SHP77 (cell line): ENCODE measurements at regions not wholly inside any gene's neighbourhood (a gene's known extent, or its start where the extent isn't known, plus 50 kb on each side); places are given as distances from the start of the nearest gene placed in this dataset.

Experiments used
- DNase-seq, 2 experiments: peaks; one replicate each; lab custom pipeline; 2025; lab: John Stamatoyannopoulos, UW

- no peak for DNase-seq
Measured at GRCh38 chr1:58430421-58431275, 115.9 kb downstream of the OMA1 start.

GRCh38 chr1:58426918-58427317 is 119.6 kb downstream of the OMA1 start:
- no peak for DNase-seq

GRCh38 chr1:58422436-58422835 is 124.1 kb downstream of the OMA1 start:
- DNase-seq, result no peak

GRCh38 chr1:58418283-58419228 is 128.0 kb downstream of the OMA1 start:
- DNase-seq, result no peak

GRCh38 chr1:58412071-58412580 is 134.4 kb downstream of the OMA1 start:
- DNase-seq, result no peak

GRCh38 chr1:58409890-58410289 is 136.6 kb downstream of the OMA1 start:
- no peak for DNase-seq

DNA sequence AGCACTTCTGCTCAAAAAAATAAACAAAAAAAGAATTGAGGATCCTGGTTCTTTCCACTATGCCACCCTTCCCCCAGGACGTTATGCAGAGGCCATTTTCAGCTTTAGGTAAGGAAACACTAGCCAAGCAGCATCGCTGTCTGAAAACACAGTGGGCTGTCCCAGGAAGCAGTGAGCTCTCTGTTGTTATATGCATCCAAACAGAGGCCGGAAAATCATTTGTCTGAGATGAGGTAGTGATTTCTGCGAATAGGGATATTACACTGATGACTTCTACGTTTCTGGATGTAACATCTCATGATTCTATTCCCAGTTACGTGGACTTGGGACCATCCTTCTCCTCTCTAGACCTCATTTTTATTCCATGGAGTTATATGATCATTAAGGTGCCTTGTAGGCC is 137.2 kb downstream of the OMA1 start:
- DNase-seq, result no peak

DNA sequence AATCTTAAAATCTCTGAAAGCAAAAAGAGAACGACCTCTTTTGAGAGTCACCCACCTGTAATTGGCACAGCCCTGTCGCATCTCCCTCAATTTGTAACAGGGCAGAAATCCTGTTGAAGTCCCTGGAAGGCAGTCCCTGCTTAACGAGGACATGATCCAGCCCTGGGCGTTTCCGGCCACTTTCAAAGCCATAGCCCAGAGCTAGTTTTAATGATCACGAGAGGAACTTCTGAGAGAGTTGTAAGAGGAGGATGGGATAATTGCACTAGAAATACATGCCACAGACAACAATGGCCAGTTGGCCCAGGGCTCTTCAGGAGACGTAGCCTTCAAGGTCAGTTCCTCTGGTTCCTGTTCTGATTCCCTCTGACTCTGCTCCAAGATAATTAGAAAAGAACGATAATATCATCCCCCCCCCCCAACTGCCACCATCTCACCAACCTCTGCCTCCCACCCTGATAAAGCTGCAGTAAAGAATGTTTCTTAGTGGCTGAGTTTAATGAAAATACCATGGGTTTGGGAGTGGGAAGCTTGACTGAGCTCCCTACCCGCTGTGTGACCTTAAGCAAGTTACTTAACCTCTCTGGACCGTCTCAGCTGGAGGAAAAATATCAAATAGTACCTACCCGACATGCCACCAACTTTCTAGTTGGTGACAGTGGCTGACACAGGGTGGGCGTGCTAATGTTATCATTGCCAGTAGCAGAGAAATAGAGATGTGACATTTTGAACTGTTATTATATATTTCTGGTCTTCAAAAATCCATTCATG is 140.0 kb downstream of the OMA1 start:
- no peak for DNase-seq

DNA sequence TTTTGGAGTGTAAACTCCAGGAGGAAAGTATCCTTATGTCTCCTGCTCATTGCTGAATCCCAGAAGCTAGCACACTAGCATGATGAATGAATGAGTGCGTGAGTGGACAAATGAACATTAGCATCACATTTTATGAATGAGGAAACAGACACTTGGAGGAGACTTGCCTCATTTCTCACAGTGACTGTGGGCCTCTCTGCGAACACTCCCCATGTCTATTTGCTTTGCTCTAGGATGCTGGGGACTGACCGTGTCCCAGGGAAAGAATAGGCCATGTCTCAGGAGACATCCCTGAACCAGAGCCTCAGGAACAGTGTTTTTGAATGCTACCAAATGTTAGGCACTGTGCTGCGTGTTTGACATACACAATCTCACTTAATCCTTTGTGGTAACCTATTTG is 140.9 kb downstream of the OMA1 start:
- no peak for DNase-seq

DNA sequence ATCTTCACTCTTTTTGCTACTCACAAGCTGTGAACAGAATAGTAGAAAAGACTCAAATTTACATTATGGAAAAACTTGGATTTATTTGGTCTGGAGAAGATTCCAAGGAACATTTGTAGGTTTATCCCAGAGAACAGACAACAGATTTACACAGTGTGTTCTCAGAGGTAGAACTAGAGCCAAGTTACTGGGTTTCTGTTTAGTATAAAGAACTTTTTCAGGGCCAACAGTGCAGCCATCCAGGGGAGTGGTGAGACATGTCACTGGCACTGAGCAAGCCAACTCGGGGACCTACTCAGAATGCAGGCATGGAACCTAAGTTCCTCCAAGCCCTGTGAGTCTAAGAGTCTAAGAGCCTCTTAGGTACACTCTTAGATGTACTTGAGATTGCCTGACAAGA is 142.6 kb downstream of the OMA1 start:
- no peak for DNase-seq

DNA sequence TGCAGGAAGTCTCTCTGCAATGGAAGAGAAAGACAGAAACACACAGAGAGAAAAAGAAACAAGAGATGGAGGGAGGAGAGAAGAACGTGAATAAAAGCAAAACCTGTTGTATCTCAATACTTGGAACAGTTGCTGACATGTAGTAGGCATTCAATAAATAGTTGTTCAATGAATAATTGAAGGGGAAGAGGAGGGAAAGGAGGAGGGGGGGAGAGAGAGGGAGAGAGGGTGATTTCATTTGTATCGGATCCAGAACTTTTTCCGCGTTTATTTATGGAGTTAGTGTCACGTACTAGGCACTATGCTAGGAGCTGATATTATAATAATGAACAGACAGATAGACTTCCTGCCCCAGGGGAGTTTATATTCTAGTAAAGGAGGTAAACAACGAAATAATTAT is 144.1 kb downstream of the OMA1 start:
- no peak for DNase-seq

DNA sequence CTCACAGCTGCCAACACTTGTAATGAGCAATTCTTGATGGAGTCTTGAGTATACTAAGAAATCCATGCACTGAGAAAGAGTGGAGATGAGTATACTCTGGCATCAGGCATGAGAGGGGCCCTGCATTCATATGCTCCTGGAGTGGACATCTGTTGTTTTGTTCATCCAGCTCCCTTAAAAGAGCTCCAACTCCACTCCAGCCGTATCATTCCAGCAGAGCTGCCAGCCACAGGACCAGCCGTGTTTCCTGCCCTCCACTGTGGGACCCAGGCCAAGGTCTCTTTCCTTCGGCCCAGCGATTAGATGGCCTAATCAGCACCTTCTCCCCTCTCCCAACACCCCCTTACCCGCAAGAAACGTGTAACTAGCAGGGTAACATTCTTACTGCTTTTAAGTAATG is 144.5 kb downstream of the OMA1 start:
- no peak for DNase-seq

DNA sequence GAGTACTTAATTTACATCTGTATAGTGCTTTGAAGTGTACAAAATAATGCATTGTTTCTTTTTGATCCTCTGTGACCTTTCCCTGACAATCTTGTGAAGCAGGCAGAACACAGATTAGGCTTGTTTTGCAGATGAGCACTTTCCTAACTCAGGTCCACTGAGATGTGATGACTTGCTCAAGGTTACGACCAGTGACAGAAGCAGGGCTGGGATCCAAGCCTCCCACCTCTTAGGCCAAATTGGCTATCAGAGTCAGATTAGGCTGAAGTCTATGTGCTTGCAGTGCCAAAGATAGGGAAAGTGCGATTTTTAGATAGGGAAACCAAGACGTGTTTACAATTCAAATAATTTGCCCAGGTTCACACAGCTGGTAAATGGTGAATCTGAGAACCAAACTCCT is 147.3 kb downstream of the OMA1 start:
- DNase-seq, result no peak

DNA sequence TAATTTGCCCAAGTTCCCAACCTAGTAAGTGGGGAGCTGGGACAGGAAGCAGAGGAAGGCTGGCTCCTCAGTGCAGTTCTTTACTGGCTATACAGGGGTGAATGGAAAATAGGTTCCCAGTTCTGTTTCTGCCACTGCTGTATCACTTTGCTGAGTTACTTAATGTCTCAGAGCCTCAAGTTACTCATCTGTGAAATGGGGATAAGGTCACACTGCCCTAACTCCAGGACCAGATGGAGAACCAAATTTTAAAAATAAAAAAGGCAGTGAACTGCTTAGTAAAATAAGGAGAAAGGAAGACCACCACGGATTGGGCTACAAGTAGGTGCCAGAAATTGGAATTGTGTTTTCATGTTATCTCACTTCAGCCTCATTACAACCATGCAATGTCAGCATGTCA is 147.8 kb downstream of the OMA1 start:
- DNase-seq, result no peak

- DNase-seq, result no peak
Measured at GRCh38 chr1:58397187-58397820, 149.2 kb downstream of the OMA1 start.

DNA sequence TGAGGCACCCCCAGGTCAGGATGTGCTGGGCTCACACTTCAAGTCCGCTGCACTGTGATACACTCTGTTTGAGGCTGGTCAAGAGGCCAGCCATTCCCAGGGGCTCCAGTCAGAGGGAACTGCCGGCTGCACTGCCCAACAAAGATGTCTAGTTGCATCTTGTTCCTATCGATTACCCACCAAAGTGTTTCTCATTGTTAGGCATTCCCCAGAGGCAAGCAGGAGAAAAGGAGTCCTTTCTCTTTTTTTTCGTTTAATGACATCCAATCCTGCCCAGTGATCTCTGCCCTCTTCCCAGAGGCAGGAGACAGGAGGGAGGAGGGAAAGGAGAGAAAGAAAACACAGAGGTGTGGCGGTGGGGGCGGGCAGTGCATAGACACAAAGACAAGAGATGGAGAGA is 150.4 kb downstream of the OMA1 start:
- DNase-seq, result no peak

GRCh38 chr1:58395355-58395754 is 151.2 kb downstream of the OMA1 start:
- DNase-seq, result no peak

GRCh38 chr1:58392083-58392482 is 154.4 kb downstream of the OMA1 start:
- DNase-seq, result no peak

GRCh38 chr1:58391514-58391913 is 155.0 kb downstream of the OMA1 start:
- DNase-seq, result no peak

DNA sequence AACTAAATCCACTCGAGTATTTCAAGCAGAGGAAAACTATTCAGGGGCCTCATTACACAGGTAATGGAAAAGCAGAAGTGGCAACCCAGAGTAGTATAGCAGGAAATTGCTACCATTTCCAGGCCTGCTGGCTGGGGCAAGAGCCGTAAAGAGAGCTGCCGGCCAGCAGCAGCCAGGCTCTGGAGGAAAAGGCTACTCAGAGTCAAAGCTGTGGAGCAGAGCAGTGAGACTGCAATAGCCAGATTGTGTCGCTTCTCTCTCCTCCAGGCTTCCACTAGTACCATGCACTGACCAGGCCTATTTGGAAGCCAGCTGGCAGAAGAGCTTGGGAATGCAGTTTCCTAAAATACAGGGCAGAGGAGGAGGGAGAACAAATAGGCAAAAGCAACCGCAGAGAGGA is 155.5 kb downstream of the OMA1 start:
- no peak for DNase-seq

DNA sequence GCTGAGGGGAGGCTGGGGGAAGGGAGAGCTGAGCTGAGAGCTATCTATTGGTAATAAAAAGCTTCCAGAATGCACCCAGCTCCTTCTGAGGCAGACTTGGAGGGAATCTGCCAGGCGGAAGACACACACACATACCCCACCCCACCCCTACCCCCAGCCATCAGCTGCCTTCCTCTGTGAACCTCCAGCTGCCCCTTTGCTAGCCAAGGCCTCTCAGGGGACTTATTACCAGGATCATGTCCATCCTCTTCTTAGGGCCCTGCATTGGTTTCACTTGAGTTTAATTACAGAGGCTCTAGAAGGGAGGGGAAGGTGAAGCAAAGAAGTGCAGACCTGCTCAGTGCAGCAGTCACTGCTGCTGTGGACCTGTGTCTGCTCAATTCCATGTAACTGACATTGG is 156.4 kb downstream of the OMA1 start:
- no peak for DNase-seq

GRCh38 chr1:58380345-58380744 is 166.2 kb downstream of the OMA1 start:
- DNase-seq, result no peak
